ENCODE measurements at regions not wholly inside any gene's neighbourhood (a gene's known extent, or its start where the extent isn't known, plus 50 kb on each side); places are given as distances from the start of the nearest gene placed in this dataset.

GRCh38 chr14:28061006-28061405 is 705.6 kb upstream of the FOXG1 start:
- no peak for TF ChIP-seq ZBTB7A (IDR thresholded peaks at IDR 0.05; ENCODE audit: low read depth)
- no peak for TF ChIP-seq EP300 (IDR thresholded peaks at IDR 0.05; ENCODE audit: borderline replicate concordance)
- TF ChIP-seq USF1 (IDR thresholded peaks at IDR 0.05), result no peak
- TF ChIP-seq RAD21 (IDR thresholded peaks at IDR 0.05; ENCODE audit: low read depth), result no peak
- TF ChIP-seq CEBPB (IDR thresholded peaks at IDR 0.05), result no peak
- no peak for TF ChIP-seq TAF1 (IDR thresholded peaks at IDR 0.05; ENCODE audit: low read depth)
- TF ChIP-seq FOXM1 (IDR thresholded peaks at IDR 0.05; ENCODE audit: borderline replicate concordance, low read depth), result no peak
- TF ChIP-seq, protein P1, sequence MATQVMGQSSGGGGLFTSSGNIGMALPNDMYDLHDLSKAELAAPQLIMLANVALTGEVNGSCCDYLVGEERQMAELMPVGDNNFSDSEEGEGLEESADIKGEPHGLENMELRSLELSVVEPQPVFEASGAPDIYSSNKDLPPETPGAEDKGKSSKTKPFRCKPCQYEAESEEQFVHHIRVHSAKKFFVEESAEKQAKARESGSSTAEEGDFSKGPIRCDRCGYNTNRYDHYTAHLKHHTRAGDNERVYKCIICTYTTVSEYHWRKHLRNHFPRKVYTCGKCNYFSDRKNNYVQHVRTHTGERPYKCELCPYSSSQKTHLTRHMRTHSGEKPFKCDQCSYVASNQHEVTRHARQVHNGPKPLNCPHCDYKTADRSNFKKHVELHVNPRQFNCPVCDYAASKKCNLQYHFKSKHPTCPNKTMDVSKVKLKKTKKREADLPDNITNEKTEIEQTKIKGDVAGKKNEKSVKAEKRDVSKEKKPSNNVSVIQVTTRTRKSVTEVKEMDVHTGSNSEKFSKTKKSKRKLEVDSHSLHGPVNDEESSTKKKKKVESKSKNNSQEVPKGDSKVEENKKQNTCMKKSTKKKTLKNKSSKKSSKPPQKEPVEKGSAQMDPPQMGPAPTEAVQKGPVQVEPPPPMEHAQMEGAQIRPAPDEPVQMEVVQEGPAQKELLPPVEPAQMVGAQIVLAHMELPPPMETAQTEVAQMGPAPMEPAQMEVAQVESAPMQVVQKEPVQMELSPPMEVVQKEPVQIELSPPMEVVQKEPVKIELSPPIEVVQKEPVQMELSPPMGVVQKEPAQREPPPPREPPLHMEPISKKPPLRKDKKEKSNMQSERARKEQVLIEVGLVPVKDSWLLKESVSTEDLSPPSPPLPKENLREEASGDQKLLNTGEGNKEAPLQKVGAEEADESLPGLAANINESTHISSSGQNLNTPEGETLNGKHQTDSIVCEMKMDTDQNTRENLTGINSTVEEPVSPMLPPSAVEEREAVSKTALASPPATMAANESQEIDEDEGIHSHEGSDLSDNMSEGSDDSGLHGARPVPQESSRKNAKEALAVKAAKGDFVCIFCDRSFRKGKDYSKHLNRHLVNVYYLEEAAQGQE (IDR thresholded peaks at IDR 0.05; ENCODE audit: low read depth), result no peak
